ENCODE measurements at regions not wholly inside any gene's neighbourhood (a gene's known extent, or its start where the extent isn't known, plus 50 kb on each side); places are given as distances from the start of the nearest gene placed in this dataset.

DNA sequence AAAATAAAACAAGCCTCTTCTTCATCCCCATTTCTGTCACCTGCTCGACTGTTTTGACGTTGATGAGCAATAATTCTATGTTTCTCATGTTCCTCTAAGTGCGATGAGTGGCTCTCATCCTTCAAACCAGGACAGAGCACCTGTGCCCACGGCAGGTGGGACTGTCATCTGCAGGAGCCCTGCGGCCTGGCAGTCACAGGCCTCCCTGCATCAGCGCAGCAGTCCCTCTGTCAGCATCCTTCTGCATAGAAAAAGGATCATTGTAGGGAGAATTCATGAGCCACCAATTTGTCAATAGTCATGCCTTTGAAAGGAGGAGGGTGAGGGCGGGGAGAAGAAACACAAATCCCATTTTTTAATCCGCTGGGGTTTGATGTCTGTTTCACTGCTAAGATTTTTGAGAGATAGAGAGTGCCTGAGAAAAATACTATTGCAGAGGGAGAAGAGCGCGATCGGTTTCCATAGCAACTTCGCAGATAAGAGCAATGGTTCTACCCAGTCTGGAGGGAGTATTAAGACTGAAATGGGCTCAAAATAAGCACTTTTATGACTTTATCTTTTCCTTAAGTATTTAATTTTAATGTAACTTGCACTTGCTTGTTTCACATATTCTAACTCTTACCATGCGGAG is 234.3 kb upstream of the NCKAP5 start:
- TF ChIP-seq CTCF (IDR thresholded peaks at IDR 0.05; ENCODE audit: insufficient read depth, low read length, poor library complexity, severe bottlenecking), result no peak
- no peaks in the 10 kb centered on the region for H3K36me3 ChIP-seq (ENCODE audit: control insufficient read depth, insufficient read depth, low read length)
- no peak for DNase-seq (ENCODE audit: extremely low read depth, insufficient read length)
- no peaks in the 10 kb centered on the region; the same call in 1 of the 2 replicates for H3K27me3 ChIP-seq (replicated peaks; ENCODE audit: control insufficient read depth, insufficient read depth, low read length)
- H3K4me3 ChIP-seq (replicated peaks; ENCODE audit: low read depth, low read length), result no peak overlapping the region

DNA sequence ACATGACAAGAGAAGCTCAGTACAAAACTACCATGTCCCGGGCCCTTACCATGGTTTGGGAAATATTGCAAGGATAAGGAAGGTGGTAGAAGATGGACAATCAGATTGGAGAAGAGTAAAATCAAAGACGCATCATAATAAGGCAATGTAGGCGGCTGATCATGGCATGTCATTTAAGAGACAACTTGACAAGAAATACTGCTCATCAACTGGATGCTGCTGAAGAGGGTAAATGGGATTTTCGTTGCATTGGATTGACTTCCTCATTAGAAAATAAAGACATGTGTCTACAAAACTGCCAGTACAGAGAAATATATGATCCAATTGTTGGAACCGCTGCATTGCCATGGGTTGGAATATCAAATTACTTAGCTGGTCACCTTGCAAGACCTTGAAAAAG is 238.3 kb upstream of the NCKAP5 start:
- H3K27me3 ChIP-seq (replicated peaks; ENCODE audit: control insufficient read depth, insufficient read depth, low read length), result no peaks in the 10 kb centered on the region; the same call in 1 of the 2 replicates
- DNase-seq (ENCODE audit: extremely low read depth, insufficient read length), result no peak
- TF ChIP-seq CTCF (IDR thresholded peaks at IDR 0.05; ENCODE audit: insufficient read depth, low read length, poor library complexity, severe bottlenecking), result no peak
- no peak overlapping the region for H3K4me3 ChIP-seq (replicated peaks; ENCODE audit: low read depth, low read length)
- no peaks in the 10 kb centered on the region for H3K36me3 ChIP-seq (ENCODE audit: control insufficient read depth, insufficient read depth, low read length)

GRCh38 chr2:133809485-133809884 is 241.2 kb upstream of the NCKAP5 start:
- TF ChIP-seq CTCF (IDR thresholded peaks at IDR 0.05; ENCODE audit: insufficient read depth, low read length, poor library complexity, severe bottlenecking), result no peak
- H3K36me3 ChIP-seq (ENCODE audit: control insufficient read depth, insufficient read depth, low read length), result no peaks in the 10 kb centered on the region
- no peaks in the 10 kb centered on the region for H3K27me3 ChIP-seq (replicated peaks; ENCODE audit: control insufficient read depth, insufficient read depth, low read length)
- H3K4me3 ChIP-seq (replicated peaks; ENCODE audit: low read depth, low read length), result no peak overlapping the region
- DNase-seq (ENCODE audit: extremely low read depth, insufficient read length), result no peak

- Histone ChIP-seq H3K36me3 (ENCODE audit: control insufficient read depth, insufficient read depth, low read length) (no peaks in the 10 kb centered on the region), H3K27me3 (replicated peaks; ENCODE audit: control insufficient read depth, insufficient read depth, low read length) (no peaks in the 10 kb centered on the region), H3K4me3 (replicated peaks; ENCODE audit: low read depth, low read length) (no peak overlapping the region)
- TF ChIP-seq CTCF (IDR thresholded peaks at IDR 0.05; ENCODE audit: insufficient read depth, low read length, poor library complexity, severe bottlenecking), result no peak
- no peak for DNase-seq (ENCODE audit: extremely low read depth, insufficient read length)
Measured at GRCh38 chr2:133810559-133810958, 242.3 kb upstream of the NCKAP5 start.

DNA sequence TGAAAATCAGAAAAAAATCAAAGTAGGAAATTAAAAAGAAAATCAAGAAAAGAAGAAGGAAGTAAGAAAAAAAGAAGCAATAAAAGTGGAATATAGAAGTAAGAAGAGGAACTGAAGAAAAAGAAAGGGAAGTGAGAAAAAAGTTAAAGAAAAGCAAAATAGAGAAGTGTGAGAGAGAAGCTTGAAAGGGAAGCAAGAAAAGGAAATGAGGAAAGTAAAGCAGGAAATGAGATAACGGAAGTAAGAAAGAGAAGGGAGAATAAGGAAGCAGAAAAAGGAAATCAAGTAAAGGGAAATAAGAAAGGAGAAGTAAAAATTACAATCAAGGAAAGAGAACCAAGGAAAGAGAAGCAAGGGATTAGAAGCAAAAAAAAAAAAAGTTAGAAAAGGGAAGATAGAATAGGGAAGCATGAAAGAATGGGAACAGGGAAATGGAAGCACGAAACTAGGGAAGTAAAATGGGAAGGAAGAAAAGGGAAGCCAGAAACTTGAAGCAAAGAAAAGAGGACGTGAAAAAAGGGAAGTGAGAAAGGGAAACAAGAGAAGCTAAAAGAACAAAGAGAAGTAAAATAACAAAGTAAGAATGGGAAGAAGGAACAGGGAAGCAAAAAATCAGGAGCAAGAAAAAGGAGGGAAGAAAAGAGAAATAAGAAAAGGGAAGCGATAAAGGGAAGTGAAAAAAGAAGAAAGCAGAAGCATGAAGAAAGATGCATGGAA is 243.3 kb upstream of the NCKAP5 start:
- no peaks in the 10 kb centered on the region for H3K27me3 ChIP-seq (replicated peaks; ENCODE audit: control insufficient read depth, insufficient read depth, low read length)
- DNase-seq (ENCODE audit: extremely low read depth, insufficient read length), result no peak
- H3K4me3 ChIP-seq (replicated peaks; ENCODE audit: low read depth, low read length), result no peak overlapping the region
- no peaks in the 10 kb centered on the region for H3K36me3 ChIP-seq (ENCODE audit: control insufficient read depth, insufficient read depth, low read length)
- no peak for TF ChIP-seq CTCF (IDR thresholded peaks at IDR 0.05; ENCODE audit: insufficient read depth, low read length, poor library complexity, severe bottlenecking)
